ENCODE measurements at regions not wholly inside any gene's neighbourhood (a gene's known extent, or its start where the extent isn't known, plus 50 kb on each side); places are given as distances from the start of the nearest gene placed in this dataset.

DNA sequence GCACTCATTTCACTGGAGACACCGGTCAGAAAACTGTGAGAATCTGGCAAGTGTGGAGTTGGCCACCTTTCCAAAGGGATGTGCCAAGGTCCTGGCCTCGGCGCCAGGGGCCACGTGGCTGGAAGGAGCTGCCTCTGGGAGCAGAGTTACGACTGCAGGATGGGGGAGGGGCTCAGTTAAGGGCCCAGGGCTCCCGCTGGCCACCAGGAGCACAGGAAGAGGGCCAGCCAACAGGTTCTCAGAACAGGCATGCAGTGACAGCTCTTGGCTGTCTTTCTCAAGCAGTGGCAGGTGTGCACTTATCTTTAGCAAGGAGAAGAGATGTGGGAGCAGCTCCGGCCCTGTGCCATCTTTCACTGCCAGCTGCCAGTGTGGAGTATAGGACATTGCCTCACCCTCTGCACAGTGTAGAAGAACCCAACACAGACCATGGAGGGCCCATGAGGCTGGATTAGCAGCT is 115.9 kb upstream of the RBPJ start:
- TF ChIP-seq ARNTL (CRISPR knock-in tag; IDR thresholded peaks at IDR 0.05; ENCODE audit: borderline replicate concordance, low read depth) (no peak), ZFP3 (CRISPR knock-in tag; IDR thresholded peaks at IDR 0.05) (no peak), BACH2 (CRISPR knock-in tag; IDR thresholded peaks at IDR 0.05; ENCODE audit: borderline replicate concordance) (no peak), CSDC2 (CRISPR knock-in tag; IDR thresholded peaks at IDR 0.05) (no peak), ZFP30 (CRISPR knock-in tag; IDR thresholded peaks at IDR 0.05) (no peak), RARB (CRISPR knock-in tag; IDR thresholded peaks at IDR 0.05) (no peak), SNAI2 (CRISPR knock-in tag; IDR thresholded peaks at IDR 0.05) (no peak)
- TF ChIP-seq, protein P1, sequence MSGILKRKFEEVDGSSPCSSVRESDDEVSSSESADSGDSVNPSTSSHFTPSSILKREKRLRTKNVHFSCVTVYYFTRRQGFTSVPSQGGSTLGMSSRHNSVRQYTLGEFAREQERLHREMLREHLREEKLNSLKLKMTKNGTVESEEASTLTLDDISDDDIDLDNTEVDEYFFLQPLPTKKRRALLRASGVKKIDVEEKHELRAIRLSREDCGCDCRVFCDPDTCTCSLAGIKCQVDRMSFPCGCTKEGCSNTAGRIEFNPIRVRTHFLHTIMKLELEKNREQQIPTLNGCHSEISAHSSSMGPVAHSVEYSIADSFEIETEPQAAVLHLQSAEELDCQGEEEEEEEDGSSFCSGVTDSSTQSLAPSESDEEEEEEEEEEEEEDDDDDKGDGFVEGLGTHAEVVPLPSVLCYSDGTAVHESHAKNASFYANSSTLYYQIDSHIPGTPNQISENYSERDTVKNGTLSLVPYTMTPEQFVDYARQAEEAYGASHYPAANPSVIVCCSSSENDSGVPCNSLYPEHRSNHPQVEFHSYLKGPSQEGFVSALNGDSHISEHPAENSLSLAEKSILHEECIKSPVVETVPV (CRISPR knock-in tag; IDR thresholded peaks at IDR 0.05), result no peak
- TF ChIP-seq, protein P2, sequence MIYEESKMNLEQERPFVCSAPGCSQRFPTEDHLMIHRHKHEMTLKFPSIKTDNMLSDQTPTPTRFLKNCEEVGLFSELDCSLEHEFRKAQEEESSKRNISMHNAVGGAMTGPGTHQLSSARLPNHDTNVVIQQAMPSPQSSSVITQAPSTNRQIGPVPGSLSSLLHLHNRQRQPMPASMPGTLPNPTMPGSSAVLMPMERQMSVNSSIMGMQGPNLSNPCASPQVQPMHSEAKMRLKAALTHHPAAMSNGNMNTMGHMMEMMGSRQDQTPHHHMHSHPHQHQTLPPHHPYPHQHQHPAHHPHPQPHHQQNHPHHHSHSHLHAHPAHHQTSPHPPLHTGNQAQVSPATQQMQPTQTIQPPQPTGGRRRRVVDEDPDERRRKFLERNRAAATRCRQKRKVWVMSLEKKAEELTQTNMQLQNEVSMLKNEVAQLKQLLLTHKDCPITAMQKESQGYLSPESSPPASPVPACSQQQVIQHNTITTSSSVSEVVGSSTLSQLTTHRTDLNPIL (CRISPR knock-in tag; IDR thresholded peaks at IDR 0.05; ENCODE audit: low read depth), result no peak
